GM23338 (cell line): ENCODE measurements at regions not wholly inside any gene's neighbourhood (a gene's known extent, or its start where the extent isn't known, plus 50 kb on each side); places are given as distances from the start of the nearest gene placed in this dataset.

Source experiments
- ATAC-seq: fragments of 200-7000 bp; cut with Tn5 transposase; 3 replicates; pipeline ENCODE4 v1.9.1; 2020
- DNase-seq: peaks from one replicate; pipeline ENCODE4 v3.0.0-alpha.2; 2015; ENCODE audit warnings: low spot score
- H2AFZ ChIP-seq: fragments of 200-600 bp; sonication (generic); 2 replicates; pipeline ENCODE4 v1.8.0; 2016; ENCODE audit warnings: antibody characterized with exemption, mild to moderate bottlenecking, moderate library complexity
- H3F3A ChIP-seq: fragments of 200-600 bp; sonication (generic); replicated peaks from 2 replicates; pipeline ENCODE4 v1.8.0; 2017; ENCODE audit warnings: antibody characterized with exemption, mixed run types, low read depth
- H3K27ac ChIP-seq: fragments of 200-600 bp; sonication (generic); 2 replicates; pipeline ENCODE4 v1.6.1; 2016; ENCODE audit warnings: low read depth
- H3K27me3 ChIP-seq: fragments of 200-600 bp; sonication (generic); 2 replicates; pipeline ENCODE4 v1.8.0; 2016; ENCODE audit warnings: mild to moderate bottlenecking, mixed run types, moderate library complexity; ENCODE audit not compliant: insufficient read depth
- H3K36me3 ChIP-seq: fragments of 200-600 bp; sonication (generic); 2 replicates; pipeline ENCODE4 v1.8.0; 2016; ENCODE audit warnings: mild to moderate bottlenecking; ENCODE audit not compliant: insufficient read depth
- H3K4me1 ChIP-seq: fragments of 200-600 bp; sonication (generic); 2 replicates; pipeline ENCODE4 v1.8.0; 2016; ENCODE audit warnings: mild to moderate bottlenecking, moderate library complexity; ENCODE audit not compliant: insufficient read depth
- H3K4me2 ChIP-seq: fragments of 200-600 bp; sonication (generic); 2 replicates; pipeline ENCODE4 v1.7.1; 2017; ENCODE audit warnings: mixed run types
- H3K4me3 ChIP-seq: fragments of 200-600 bp; sonication (generic); 2 replicates; pipeline ENCODE4 v1.6.1; 2016; ENCODE audit warnings: mixed run types
- H3K79me2 ChIP-seq: fragments of 200-600 bp; sonication (generic); replicated peaks from 2 replicates; pipeline ENCODE4 v1.8.0; 2017; ENCODE audit warnings: mild to moderate bottlenecking; ENCODE audit not compliant: insufficient read depth
- H3K9me2 ChIP-seq: fragments of 200-600 bp; sonication (generic); 2 replicates; pipeline ENCODE4 v1.8.0; 2017; ENCODE audit not compliant: insufficient read depth
- H4K20me1 ChIP-seq: fragments of 200-600 bp; sonication (generic); replicated peaks from 2 replicates; pipeline ENCODE4 v1.8.0; 2017; ENCODE audit warnings: mild to moderate bottlenecking; ENCODE audit not compliant: insufficient read depth
- H3K27ac Mint-ChIP-seq: 2 replicates; pipeline ENCODE4 v1.8.0; 2020; ENCODE audit warnings: inconsistent platforms, mild to moderate bottlenecking, moderate library complexity, mixed read lengths
- H3K27me3 Mint-ChIP-seq: 3 replicates; pipeline ENCODE4 v1.8.0; 2022; ENCODE audit warnings: low read depth, mild to moderate bottlenecking, moderate library complexity, mixed read lengths, inconsistent platforms; ENCODE audit not compliant: insufficient read depth, poor library complexity
- H3K36me3 Mint-ChIP-seq: 3 replicates; pipeline ENCODE4 v1.8.0; 2021; ENCODE audit warnings: low read depth, mild to moderate bottlenecking, inconsistent platforms, moderate library complexity, mixed read lengths
- H3K4me1 Mint-ChIP-seq: 3 replicates; pipeline ENCODE4 v1.8.0; 2020; ENCODE audit warnings: mild to moderate bottlenecking, inconsistent platforms, mixed read lengths
- H3K4me3 Mint-ChIP-seq: 3 replicates; pipeline ENCODE4 v1.8.0; 2021; ENCODE audit warnings: moderate library complexity, mild to moderate bottlenecking, inconsistent platforms, mixed read lengths
- H3K9me3 Mint-ChIP-seq: 3 replicates; pipeline ENCODE4 v1.8.0; 2020; ENCODE audit warnings: moderate library complexity, mild to moderate bottlenecking, inconsistent platforms, mixed read lengths
- CREB1 ChIP-seq: fragments of 250-450 bp; sonication (Bioruptor Pico); IDR thresholded peaks from 2 replicates; pipeline ENCODE4 v1.5.0; 2020; ENCODE audit warnings: low read depth, mild to moderate bottlenecking, moderate library complexity
- EZH2 ChIP-seq: fragments of 200-600 bp; sonication (generic); IDR thresholded peaks from one replicate; pipeline ENCODE4 v1.8.0; 2017; ENCODE audit warnings: antibody characterized with exemption, mild to moderate bottlenecking, low read depth; ENCODE audit not compliant: unreplicated experiment
- EZH2phosphoT487 ChIP-seq: fragments of 200-600 bp; sonication (generic); IDR thresholded peaks from one replicate; pipeline ENCODE4 v1.8.1; 2018; ENCODE audit warnings: antibody characterized with exemption; ENCODE audit not compliant: unreplicated experiment
- JUNB ChIP-seq: IDR thresholded peaks from one replicate; pipeline ENCODE4 v1.6.1; 2016; ENCODE audit warnings: antibody characterized with exemption; ENCODE audit not compliant: unreplicated experiment
- NANOG ChIP-seq: IDR thresholded peaks from 2 replicates; pipeline ENCODE4 v1.6.1; 2016; ENCODE audit warnings: antibody characterized with exemption, borderline replicate concordance
- POLR2AphosphoS5 ChIP-seq: IDR thresholded peaks from 2 replicates; pipeline ENCODE4 v1.6.1; 2016; ENCODE audit warnings: antibody characterized with exemption, low read depth
- REST ChIP-seq: IDR thresholded peaks from one replicate; pipeline ENCODE4 v1.6.1; 2018; ENCODE audit warnings: antibody characterized with exemption; ENCODE audit not compliant: unreplicated experiment
- STAT1 ChIP-seq: IDR thresholded peaks from one replicate; pipeline ENCODE4 v1.6.1; 2016; ENCODE audit warnings: antibody characterized with exemption; ENCODE audit not compliant: unreplicated experiment
- ZNF114 ChIP-seq: fragments of 250-450 bp; sonication (Bioruptor Pico); IDR thresholded peaks from 2 replicates; pipeline ENCODE4 v1.5.0; 2020; ENCODE audit warnings: mild to moderate bottlenecking, moderate library complexity
- ZNF331 ChIP-seq: fragments of 250-450 bp; sonication (Bioruptor Pico); IDR thresholded peaks from 2 replicates; pipeline ENCODE4 v1.5.0; 2020; ENCODE audit warnings: low read depth, mild to moderate bottlenecking, moderate library complexity
- TF ChIP-seq, protein P1 (sequence below): fragments of 250-450 bp; sonication (Bioruptor Pico); IDR thresholded peaks from 2 replicates; pipeline ENCODE4 v1.5.0; 2020; ENCODE audit warnings: mild to moderate bottlenecking, moderate library complexity
- TF ChIP-seq, protein P2 (sequence below): IDR thresholded peaks from 2 replicates; pipeline ENCODE4 v1.6.1; 2016; ENCODE audit warnings: antibody characterized with exemption
- TF ChIP-seq, protein P3 (sequence below), 2 experiments: fragments of 200-600 bp in 1 of 2; sonication (generic) in 1 of 2; conservative IDR thresholded peaks; 2 replicates each; pipeline versions ENCODE4 v1.5.1 to v1.6.1; 2016 to 2017; ENCODE audit warnings: antibody characterized with exemption in 2 of 2, low read depth in 2 of 2, mild to moderate bottlenecking in 2 of 2, moderate library complexity in 1 of 2

DNA sequence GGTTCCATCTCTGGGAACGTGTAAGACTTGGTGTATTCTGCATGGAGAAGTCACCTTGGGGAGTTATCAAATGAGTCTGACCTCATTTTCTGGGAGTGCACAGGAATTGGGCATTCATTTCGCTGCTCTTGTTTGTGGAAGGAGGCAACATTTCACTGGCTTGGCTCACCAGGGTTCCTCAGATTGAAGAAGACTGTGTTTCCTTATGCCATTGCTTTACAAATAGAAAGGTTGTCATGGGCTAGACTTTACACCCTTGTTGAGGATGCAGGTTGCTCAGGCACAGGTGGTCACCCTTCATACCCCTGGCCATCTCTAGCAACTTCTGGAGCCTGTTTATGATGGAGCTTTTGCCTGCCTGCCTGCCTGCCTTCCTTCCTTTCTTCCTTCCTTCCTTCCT is 114.4 kb downstream of the AASDH start:
- no peak for TF ChIP-seq EZH2
- TF ChIP-seq STAT1 = no peak
- no peak for TF ChIP-seq REST
- TF ChIP-seq ZNF331 = no peak
- TF ChIP-seq, protein P1, sequence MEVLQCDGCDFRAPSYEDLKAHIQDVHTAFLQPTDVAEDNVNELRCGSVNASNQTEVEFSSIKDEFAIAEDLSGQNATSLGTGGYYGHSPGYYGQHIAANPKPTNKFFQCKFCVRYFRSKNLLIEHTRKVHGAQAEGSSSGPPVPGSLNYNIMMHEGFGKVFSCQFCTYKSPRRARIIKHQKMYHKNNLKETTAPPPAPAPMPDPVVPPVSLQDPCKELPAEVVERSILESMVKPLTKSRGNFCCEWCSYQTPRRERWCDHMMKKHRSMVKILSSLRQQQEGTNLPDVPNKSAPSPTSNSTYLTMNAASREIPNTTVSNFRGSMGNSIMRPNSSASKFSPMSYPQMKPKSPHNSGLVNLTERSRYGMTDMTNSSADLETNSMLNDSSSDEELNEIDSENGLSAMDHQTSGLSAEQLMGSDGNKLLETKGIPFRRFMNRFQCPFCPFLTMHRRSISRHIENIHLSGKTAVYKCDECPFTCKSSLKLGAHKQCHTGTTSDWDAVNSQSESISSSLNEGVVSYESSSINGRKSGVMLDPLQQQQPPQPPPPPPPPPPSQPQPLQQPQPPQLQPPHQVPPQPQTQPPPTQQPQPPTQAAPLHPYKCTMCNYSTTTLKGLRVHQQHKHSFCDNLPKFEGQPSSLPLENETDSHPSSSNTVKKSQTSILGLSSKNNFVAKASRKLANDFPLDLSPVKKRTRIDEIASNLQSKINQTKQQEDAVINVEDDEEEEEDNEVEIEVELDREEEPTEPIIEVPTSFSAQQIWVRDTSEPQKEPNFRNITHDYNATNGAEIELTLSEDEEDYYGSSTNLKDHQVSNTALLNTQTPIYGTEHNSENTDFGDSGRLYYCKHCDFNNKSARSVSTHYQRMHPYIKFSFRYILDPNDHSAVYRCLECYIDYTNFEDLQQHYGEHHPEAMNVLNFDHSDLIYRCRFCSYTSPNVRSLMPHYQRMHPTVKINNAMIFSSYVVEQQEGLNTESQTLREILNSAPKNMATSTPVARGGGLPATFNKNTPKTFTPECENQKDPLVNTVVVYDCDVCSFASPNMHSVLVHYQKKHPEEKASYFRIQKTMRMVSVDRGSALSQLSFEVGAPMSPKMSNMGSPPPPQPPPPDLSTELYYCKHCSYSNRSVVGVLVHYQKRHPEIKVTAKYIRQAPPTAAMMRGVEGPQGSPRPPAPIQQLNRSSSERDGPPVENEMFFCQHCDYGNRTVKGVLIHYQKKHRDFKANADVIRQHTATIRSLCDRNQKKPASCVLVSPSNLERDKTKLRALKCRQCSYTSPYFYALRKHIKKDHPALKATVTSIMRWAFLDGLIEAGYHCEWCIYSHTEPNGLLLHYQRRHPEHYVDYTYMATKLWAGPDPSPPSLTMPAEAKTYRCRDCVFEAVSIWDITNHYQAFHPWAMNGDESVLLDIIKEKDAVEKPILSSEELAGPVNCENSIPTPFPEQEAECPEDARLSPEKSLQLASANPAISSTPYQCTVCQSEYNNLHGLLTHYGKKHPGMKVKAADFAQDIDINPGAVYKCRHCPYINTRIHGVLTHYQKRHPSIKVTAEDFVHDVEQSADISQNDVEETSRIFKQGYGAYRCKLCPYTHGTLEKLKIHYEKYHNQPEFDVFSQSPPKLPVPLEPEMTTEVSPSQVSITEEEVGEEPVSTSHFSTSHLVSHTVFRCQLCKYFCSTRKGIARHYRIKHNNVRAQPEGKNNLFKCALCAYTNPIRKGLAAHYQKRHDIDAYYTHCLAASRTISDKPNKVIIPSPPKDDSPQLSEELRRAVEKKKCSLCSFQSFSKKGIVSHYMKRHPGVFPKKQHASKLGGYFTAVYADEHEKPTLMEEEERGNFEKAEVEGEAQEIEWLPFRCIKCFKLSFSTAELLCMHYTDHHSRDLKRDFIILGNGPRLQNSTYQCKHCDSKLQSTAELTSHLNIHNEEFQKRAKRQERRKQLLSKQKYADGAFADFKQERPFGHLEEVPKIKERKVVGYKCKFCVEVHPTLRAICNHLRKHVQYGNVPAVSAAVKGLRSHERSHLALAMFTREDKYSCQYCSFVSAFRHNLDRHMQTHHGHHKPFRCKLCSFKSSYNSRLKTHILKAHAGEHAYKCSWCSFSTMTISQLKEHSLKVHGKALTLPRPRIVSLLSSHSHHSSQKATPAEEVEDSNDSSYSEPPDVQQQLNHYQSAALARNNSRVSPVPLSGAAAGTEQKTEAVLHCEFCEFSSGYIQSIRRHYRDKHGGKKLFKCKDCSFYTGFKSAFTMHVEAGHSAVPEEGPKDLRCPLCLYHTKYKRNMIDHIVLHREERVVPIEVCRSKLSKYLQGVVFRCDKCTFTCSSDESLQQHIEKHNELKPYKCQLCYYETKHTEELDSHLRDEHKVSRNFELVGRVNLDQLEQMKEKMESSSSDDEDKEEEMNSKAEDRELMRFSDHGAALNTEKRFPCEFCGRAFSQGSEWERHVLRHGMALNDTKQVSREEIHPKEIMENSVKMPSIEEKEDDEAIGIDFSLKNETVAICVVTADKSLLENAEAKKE = no peak
- no peak for TF ChIP-seq POLR2AphosphoS5
- TF ChIP-seq JUNB = no peak
- TF ChIP-seq, protein P2, sequence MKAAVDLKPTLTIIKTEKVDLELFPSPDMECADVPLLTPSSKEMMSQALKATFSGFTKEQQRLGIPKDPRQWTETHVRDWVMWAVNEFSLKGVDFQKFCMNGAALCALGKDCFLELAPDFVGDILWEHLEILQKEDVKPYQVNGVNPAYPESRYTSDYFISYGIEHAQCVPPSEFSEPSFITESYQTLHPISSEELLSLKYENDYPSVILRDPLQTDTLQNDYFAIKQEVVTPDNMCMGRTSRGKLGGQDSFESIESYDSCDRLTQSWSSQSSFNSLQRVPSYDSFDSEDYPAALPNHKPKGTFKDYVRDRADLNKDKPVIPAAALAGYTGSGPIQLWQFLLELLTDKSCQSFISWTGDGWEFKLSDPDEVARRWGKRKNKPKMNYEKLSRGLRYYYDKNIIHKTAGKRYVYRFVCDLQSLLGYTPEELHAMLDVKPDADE = no peak
- no peak for TF ChIP-seq EZH2phosphoT487
- no peak for TF ChIP-seq NANOG
- TF ChIP-seq, protein P3, sequence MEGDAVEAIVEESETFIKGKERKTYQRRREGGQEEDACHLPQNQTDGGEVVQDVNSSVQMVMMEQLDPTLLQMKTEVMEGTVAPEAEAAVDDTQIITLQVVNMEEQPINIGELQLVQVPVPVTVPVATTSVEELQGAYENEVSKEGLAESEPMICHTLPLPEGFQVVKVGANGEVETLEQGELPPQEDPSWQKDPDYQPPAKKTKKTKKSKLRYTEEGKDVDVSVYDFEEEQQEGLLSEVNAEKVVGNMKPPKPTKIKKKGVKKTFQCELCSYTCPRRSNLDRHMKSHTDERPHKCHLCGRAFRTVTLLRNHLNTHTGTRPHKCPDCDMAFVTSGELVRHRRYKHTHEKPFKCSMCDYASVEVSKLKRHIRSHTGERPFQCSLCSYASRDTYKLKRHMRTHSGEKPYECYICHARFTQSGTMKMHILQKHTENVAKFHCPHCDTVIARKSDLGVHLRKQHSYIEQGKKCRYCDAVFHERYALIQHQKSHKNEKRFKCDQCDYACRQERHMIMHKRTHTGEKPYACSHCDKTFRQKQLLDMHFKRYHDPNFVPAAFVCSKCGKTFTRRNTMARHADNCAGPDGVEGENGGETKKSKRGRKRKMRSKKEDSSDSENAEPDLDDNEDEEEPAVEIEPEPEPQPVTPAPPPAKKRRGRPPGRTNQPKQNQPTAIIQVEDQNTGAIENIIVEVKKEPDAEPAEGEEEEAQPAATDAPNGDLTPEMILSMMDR (conservative IDR thresholded peaks at IDR 0.05; ENCODE audit: low read depth in 2 of 2) = no peak
- no peak for TF ChIP-seq CREB1 (CRISPR knock-in tag)
- no peak for TF ChIP-seq ZNF114 (CRISPR knock-in tag)
- Histone ChIP-seq H3K4me2 (no peak overlapping the region), H3K4me3 (no peak overlapping the region), H3K27me3 (no peaks in the 10 kb centered on the region), H3K79me2 (no peaks in the 10 kb centered on the region), H2AFZ (no peak overlapping the region), H3K27ac (no peak overlapping the region), H3K36me3 (no peaks in the 10 kb centered on the region), H4K20me1 (no peaks in the 10 kb centered on the region), H3K4me1 (no peaks in the 10 kb centered on the region), H3F3A (no peaks in the 10 kb centered on the region), H3K9me2 (no peaks in the 10 kb centered on the region)
- Mint-ChIP-seq H3K4me3 (no peak overlapping the region), H3K27me3 (peaks cover 1% of the 10 kb centered on the region), H3K9me3 (no peaks in the 10 kb centered on the region), H3K27ac (no peak overlapping the region), H3K4me1 (peaks cover 5% of the 10 kb centered on the region), H3K36me3 (no peaks in the 10 kb centered on the region)
- DNase-seq (no peak), ATAC-seq (no peak)
